ENCODE measurements at regions not wholly inside any gene's neighbourhood (a gene's known extent, or its start where the extent isn't known, plus 50 kb on each side); places are given as distances from the start of the nearest gene placed in this dataset.

- Histone ChIP-seq H3K27ac (ENCODE audit: low read length) (no peak overlapping the region), H3K9me3 (ENCODE audit: control insufficient read depth, insufficient read depth, low read length) (no peaks in the 10 kb centered on the region; the same call in 1 of the 2 replicates), H3K27me3 (ENCODE audit: control insufficient read depth, insufficient read depth, low read length) (no peaks in the 10 kb centered on the region), H3K36me3 (ENCODE audit: control insufficient read depth, insufficient read depth, low read length) (no peaks in the 10 kb centered on the region), H3K4me3 (ENCODE audit: low read length) (no peak overlapping the region), H3K4me1 (ENCODE audit: control insufficient read depth, insufficient read depth, low read length) (peaks cover 2% of the 10 kb centered on the region; the same call in 1 of the 2 replicates)
- WGBS (ENCODE audit: insufficient coverage, insufficient read length) = no CpG with 5 or more reads among the region's 11 CpGs
- DNase-seq (ENCODE audit: low read depth, low spot score) = no peak
Measured at GRCh38 chr6:14306151-14306906, 188.8 kb downstream of the CD83 start.

GRCh38 chr6:14309516-14309915 lies 191.9 kb downstream of the CD83 start:
- peaks cover 2% of the 10 kb centered on the region; the same call in 1 of the 2 replicates for H3K4me1 ChIP-seq (ENCODE audit: control insufficient read depth, insufficient read depth, low read length)
- H3K27me3 ChIP-seq (ENCODE audit: control insufficient read depth, insufficient read depth, low read length) = no peaks in the 10 kb centered on the region
- no peaks in the 10 kb centered on the region for H3K36me3 ChIP-seq (ENCODE audit: control insufficient read depth, insufficient read depth, low read length)
- H3K9me3 ChIP-seq (ENCODE audit: control insufficient read depth, insufficient read depth, low read length) = no peaks in the 10 kb centered on the region
- no peak overlapping the region for H3K27ac ChIP-seq (ENCODE audit: low read length)
- no peak overlapping the region for H3K4me3 ChIP-seq (ENCODE audit: low read length)
- no CpG with 5 or more reads among the region's 4 CpGs for WGBS (ENCODE audit: insufficient coverage, insufficient read length)
- DNase-seq (ENCODE audit: low read depth, low spot score) = no peak

- Histone ChIP-seq H3K9me3 (ENCODE audit: control insufficient read depth, insufficient read depth, low read length) (no peaks in the 10 kb centered on the region), H3K4me3 (ENCODE audit: low read length) (no peak overlapping the region), H3K36me3 (ENCODE audit: control insufficient read depth, insufficient read depth, low read length) (no peaks in the 10 kb centered on the region), H3K27me3 (ENCODE audit: control insufficient read depth, insufficient read depth, low read length) (no peaks in the 10 kb centered on the region), H3K27ac (ENCODE audit: low read length) (no peak overlapping the region), H3K4me1 (ENCODE audit: control insufficient read depth, insufficient read depth, low read length) (peaks cover 2% of the 10 kb centered on the region; the same call in 1 of the 2 replicates)
- no CpG with 5 or more reads among the region's 7 CpGs for WGBS (ENCODE audit: insufficient coverage, insufficient read length)
- no peak for DNase-seq (ENCODE audit: low read depth, low spot score)
Measured at GRCh38 chr6:14309951-14310445, 192.4 kb downstream of the CD83 start.

GRCh38 chr6:14310960-14311359 lies 193.4 kb downstream of the CD83 start:
- DNase-seq (ENCODE audit: low read depth, low spot score) = no peak
- Histone ChIP-seq H3K36me3 (ENCODE audit: control insufficient read depth, insufficient read depth, low read length) (no peaks in the 10 kb centered on the region), H3K27ac (ENCODE audit: low read length) (no peak overlapping the region), H3K4me1 (ENCODE audit: control insufficient read depth, insufficient read depth, low read length) (peaks cover 2% of the 10 kb centered on the region; the same call in 1 of the 2 replicates), H3K27me3 (ENCODE audit: control insufficient read depth, insufficient read depth, low read length) (no peaks in the 10 kb centered on the region), H3K9me3 (ENCODE audit: control insufficient read depth, insufficient read depth, low read length) (no peaks in the 10 kb centered on the region), H3K4me3 (ENCODE audit: low read length) (no peak overlapping the region)
- whole genome bisulfite sequencing (ENCODE audit: insufficient coverage, insufficient read length) = no CpG with 5 or more reads among the region's 5 CpGs

- Histone ChIP-seq H3K36me3 (ENCODE audit: control insufficient read depth, insufficient read depth, low read length) (no peaks in the 10 kb centered on the region), H3K27ac (ENCODE audit: low read length) (no peak overlapping the region), H3K4me1 (ENCODE audit: control insufficient read depth, insufficient read depth, low read length) (peaks cover 2% of the 10 kb centered on the region; the same call in 1 of the 2 replicates), H3K27me3 (ENCODE audit: control insufficient read depth, insufficient read depth, low read length) (no peaks in the 10 kb centered on the region), H3K9me3 (ENCODE audit: control insufficient read depth, insufficient read depth, low read length) (no peaks in the 10 kb centered on the region), H3K4me3 (ENCODE audit: low read length) (no peak overlapping the region)
- no CpG with 5 or more reads among the region's 6 CpGs for whole genome bisulfite sequencing (ENCODE audit: insufficient coverage, insufficient read length)
- no peak for DNase-seq (ENCODE audit: low read depth, low spot score)
Measured at GRCh38 chr6:14312587-14312986, 195.0 kb downstream of the CD83 start.

GRCh38 chr6:14313248-14313647 lies 195.7 kb downstream of the CD83 start:
- Histone ChIP-seq H3K27me3 (ENCODE audit: control insufficient read depth, insufficient read depth, low read length) (no peaks in the 10 kb centered on the region), H3K36me3 (ENCODE audit: control insufficient read depth, insufficient read depth, low read length) (no peaks in the 10 kb centered on the region), H3K9me3 (ENCODE audit: control insufficient read depth, insufficient read depth, low read length) (no peaks in the 10 kb centered on the region), H3K4me1 (ENCODE audit: control insufficient read depth, insufficient read depth, low read length) (peaks cover 2% of the 10 kb centered on the region; the same call in 1 of the 2 replicates), H3K27ac (ENCODE audit: low read length) (no peak overlapping the region), H3K4me3 (ENCODE audit: low read length) (no peak overlapping the region)
- WGBS (ENCODE audit: insufficient coverage, insufficient read length) = no CpG with 5 or more reads among the region's 2 CpGs
- no peak for DNase-seq (ENCODE audit: low read depth, low spot score)

GRCh38 chr6:14315353-14315752 lies 197.8 kb downstream of the CD83 start:
- Histone ChIP-seq H3K27me3 (ENCODE audit: control insufficient read depth, insufficient read depth, low read length) (no peaks in the 10 kb centered on the region), H3K27ac (ENCODE audit: low read length) (no peak overlapping the region), H3K4me3 (ENCODE audit: low read length) (no peak overlapping the region), H3K4me1 (ENCODE audit: control insufficient read depth, insufficient read depth, low read length) (peaks cover 2% of the 10 kb centered on the region; the same call in 1 of the 2 replicates), H3K9me3 (ENCODE audit: control insufficient read depth, insufficient read depth, low read length) (no peaks in the 10 kb centered on the region), H3K36me3 (ENCODE audit: control insufficient read depth, insufficient read depth, low read length) (no peaks in the 10 kb centered on the region)
- DNase-seq (ENCODE audit: low read depth, low spot score) = no peak

- H3K4me3 ChIP-seq (ENCODE audit: low read length) = no peak overlapping the region
- no peaks in the 10 kb centered on the region for H3K27me3 ChIP-seq (ENCODE audit: control insufficient read depth, insufficient read depth, low read length)
- H3K36me3 ChIP-seq (ENCODE audit: control insufficient read depth, insufficient read depth, low read length) = no peaks in the 10 kb centered on the region
- no peaks in the 10 kb centered on the region for H3K4me1 ChIP-seq (ENCODE audit: control insufficient read depth, insufficient read depth, low read length)
- no peaks in the 10 kb centered on the region for H3K9me3 ChIP-seq (ENCODE audit: control insufficient read depth, insufficient read depth, low read length)
- no peak for DNase-seq (ENCODE audit: low read depth, low spot score)
- no peak overlapping the region for H3K27ac ChIP-seq (ENCODE audit: low read length)
- WGBS (ENCODE audit: insufficient coverage, insufficient read length) = no CpG with 5 or more reads among the region's 10 CpGs
Measured at GRCh38 chr6:14316651-14317386, 199.2 kb downstream of the CD83 start.

GRCh38 chr6:14317387-14317970 lies 199.9 kb downstream of the CD83 start:
- H3K27me3 ChIP-seq (ENCODE audit: control insufficient read depth, insufficient read depth, low read length) = no peaks in the 10 kb centered on the region
- no peak overlapping the region for H3K27ac ChIP-seq (ENCODE audit: low read length)
- no peaks in the 10 kb centered on the region for H3K9me3 ChIP-seq (ENCODE audit: control insufficient read depth, insufficient read depth, low read length)
- H3K4me3 ChIP-seq (ENCODE audit: low read length) = no peak overlapping the region
- no peak for DNase-seq (ENCODE audit: low read depth, low spot score)
- no CpG with 5 or more reads among the region's 6 CpGs for WGBS (ENCODE audit: insufficient coverage, insufficient read length)
- H3K36me3 ChIP-seq (ENCODE audit: control insufficient read depth, insufficient read depth, low read length) = no peaks in the 10 kb centered on the region
- no peaks in the 10 kb centered on the region for H3K4me1 ChIP-seq (ENCODE audit: control insufficient read depth, insufficient read depth, low read length)

- no peak overlapping the region for H3K27ac ChIP-seq (ENCODE audit: low read length)
- no peaks in the 10 kb centered on the region for H3K4me1 ChIP-seq (ENCODE audit: control insufficient read depth, insufficient read depth, low read length)
- H3K4me3 ChIP-seq (ENCODE audit: low read length) = no peak overlapping the region
- H3K27me3 ChIP-seq (ENCODE audit: control insufficient read depth, insufficient read depth, low read length) = no peaks in the 10 kb centered on the region
- H3K36me3 ChIP-seq (ENCODE audit: control insufficient read depth, insufficient read depth, low read length) = no peaks in the 10 kb centered on the region
- no peaks in the 10 kb centered on the region for H3K9me3 ChIP-seq (ENCODE audit: control insufficient read depth, insufficient read depth, low read length)
- no peak for DNase-seq (ENCODE audit: low read depth, low spot score)
- no CpG with 5 or more reads among the region's 5 CpGs for WGBS (ENCODE audit: insufficient coverage, insufficient read length)
Measured at GRCh38 chr6:14320332-14320731, 202.8 kb downstream of the CD83 start.
